Bronchial epithelial cell (primary cell): ENCODE measurements at regions not wholly inside any gene's neighbourhood (a gene's known extent, or its start where the extent isn't known, plus 50 kb on each side); places are given as distances from the start of the nearest gene placed in this dataset.

Experiments
- DNase-seq: peaks from one replicate; pipeline ENCODE4 v3.0.0-alpha.2; 2010; ENCODE audit warnings: low read depth
- FAIRE-seq: peaks from 2 replicates; lab custom pipeline; 2011; peaks lifted over from hg19 to GRCh38; lab: Jason Lieb, UNC
- H3K27me3 ChIP-seq: 2 replicates; pipeline ENCODE4 v1.5.1; 2011; ENCODE audit warnings: low read length; ENCODE audit not compliant: control insufficient read depth, insufficient read depth
- H3K36me3 ChIP-seq: 2 replicates; pipeline ENCODE4 v1.5.1; 2011; ENCODE audit warnings: low read length; ENCODE audit not compliant: control insufficient read depth, insufficient read depth
- H3K4me3 ChIP-seq: 2 replicates; pipeline ENCODE4 v1.5.1; 2011; ENCODE audit warnings: mild to moderate bottlenecking, low read depth, low read length, control low read depth
- CTCF ChIP-seq: IDR thresholded peaks from 2 replicates; pipeline ENCODE4 v1.5.1; 2011; ENCODE audit warnings: mild to moderate bottlenecking, moderate library complexity, low read length, control low read depth, inconsistent platforms; ENCODE audit not compliant: insufficient read depth, severe bottlenecking

- no peak for TF ChIP-seq CTCF
- Histone ChIP-seq H3K27me3 (no peaks in the 10 kb centered on the region), H3K4me3 (no peak overlapping the region), H3K36me3 (no peaks in the 10 kb centered on the region)
- FAIRE-seq, result no peak
- DNase-seq, result no peak
Measured at GRCh38 chr13:89880201-89880600, 1467.3 kb upstream of the MIR17HG start.

DNA sequence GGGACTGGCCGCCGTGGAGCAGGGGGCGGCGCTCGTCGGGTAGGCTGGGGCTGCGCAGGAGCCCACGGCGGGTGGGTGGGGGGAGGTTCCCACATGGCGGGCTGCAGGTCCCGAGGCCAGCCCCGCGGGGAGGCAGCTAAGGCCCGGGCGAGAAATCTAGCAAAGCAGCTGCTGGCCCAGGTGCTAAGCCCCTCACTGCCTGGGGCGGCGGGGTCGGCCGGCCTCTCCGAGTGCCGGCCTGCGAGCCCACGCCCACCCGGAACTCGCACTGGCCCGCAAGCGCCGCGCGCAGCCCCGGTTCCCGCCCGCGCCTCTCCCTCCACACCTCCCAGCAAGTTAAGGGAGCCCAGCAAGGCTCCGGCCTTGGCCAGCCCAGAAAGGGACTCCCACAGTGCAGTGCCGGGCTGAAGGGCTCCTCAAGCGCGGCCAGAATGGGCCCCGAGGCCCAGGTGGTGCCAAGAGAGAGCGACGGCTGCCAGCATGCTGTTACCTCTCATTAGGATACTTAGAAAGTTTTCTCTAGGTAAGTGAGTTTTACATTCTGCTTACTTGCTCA is 1463.5 kb upstream of the MIR17HG start:
- Histone ChIP-seq H3K36me3 (no peaks in the 10 kb centered on the region), H3K4me3 (no peak overlapping the region), H3K27me3 (no peaks in the 10 kb centered on the region)
- TF ChIP-seq CTCF, result no peak
- FAIRE-seq (no peak), DNase-seq (no peak)

GRCh38 chr13:89890806-89891205 is 1456.7 kb upstream of the MIR17HG start:
- no peak for FAIRE-seq
- H3K4me3 ChIP-seq, result no peak overlapping the region
- no peaks in the 10 kb centered on the region for H3K27me3 ChIP-seq
- no peak for TF ChIP-seq CTCF
- no peak for DNase-seq
- H3K36me3 ChIP-seq, result no peaks in the 10 kb centered on the region

GRCh38 chr13:89891416-89891815 is 1456.1 kb upstream of the MIR17HG start:
- FAIRE-seq, result no peak
- H3K36me3 ChIP-seq, result no peaks in the 10 kb centered on the region
- no peak for DNase-seq
- no peak for TF ChIP-seq CTCF
- H3K4me3 ChIP-seq, result no peak overlapping the region
- H3K27me3 ChIP-seq, result no peaks in the 10 kb centered on the region

DNA sequence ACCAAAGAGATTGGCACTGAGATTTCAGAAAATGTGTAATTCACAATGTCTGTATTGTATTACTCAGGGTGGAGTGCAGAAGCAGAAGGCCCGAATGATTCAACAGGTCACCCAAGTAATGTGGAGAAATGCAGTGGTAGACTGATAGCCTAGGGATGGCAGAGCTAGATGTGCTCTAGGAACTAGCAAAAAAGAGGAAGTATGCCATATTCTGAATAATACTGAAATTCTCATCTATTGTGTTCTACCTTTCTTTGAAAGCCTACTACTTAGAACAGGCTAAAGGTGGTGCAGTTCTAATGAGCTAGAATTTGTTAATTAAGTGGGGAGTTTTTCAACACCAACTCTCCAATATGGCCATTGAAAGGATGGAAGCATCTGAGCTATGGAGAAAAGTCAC is 1449.8 kb upstream of the MIR17HG start:
- Histone ChIP-seq H3K4me3 (no peak overlapping the region), H3K36me3 (no peaks in the 10 kb centered on the region), H3K27me3 (no peaks in the 10 kb centered on the region)
- no peak for TF ChIP-seq CTCF
- DNase-seq, result no peak
- no peak for FAIRE-seq
